GM10266 (cell line): ENCODE measurements at regions not wholly inside any gene's neighbourhood (a gene's known extent, or its start where the extent isn't known, plus 50 kb on each side); places are given as distances from the start of the nearest gene placed in this dataset.

ENCODE experiments used
- DNase-seq: peaks from one replicate; pipeline ENCODE4 v3.0.0; 2012; ENCODE audit errors: extremely low spot score
- TF ChIP-seq, protein P1 (sequence below): IDR thresholded peaks from 2 replicates; pipeline ENCODE4 v1.5.1; 2012; ENCODE audit warnings: mild to moderate bottlenecking, low read depth; ENCODE audit not compliant: control insufficient read depth, insufficient read depth; ENCODE audit errors: missing control alignments

DNA sequence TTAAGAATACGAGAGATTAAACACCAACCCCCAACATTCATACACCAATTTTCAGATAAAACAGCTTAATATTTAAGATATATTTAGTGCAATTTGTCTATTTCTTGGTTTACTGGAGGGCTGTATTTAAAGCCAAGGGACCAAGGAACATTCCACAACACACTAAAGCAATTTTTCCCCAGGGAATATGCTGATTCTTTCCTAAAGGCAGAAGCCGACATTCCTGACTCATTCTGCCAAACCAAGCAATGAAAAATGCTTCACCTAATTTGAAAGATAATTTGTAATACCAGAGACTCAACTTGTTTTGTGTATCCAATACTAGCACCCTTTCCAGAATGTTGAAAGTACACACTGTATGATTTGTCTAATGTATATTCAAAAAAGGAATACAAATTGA, 1267.6 kb upstream of the PIK3C3 start:
- TF ChIP-seq, protein P1, sequence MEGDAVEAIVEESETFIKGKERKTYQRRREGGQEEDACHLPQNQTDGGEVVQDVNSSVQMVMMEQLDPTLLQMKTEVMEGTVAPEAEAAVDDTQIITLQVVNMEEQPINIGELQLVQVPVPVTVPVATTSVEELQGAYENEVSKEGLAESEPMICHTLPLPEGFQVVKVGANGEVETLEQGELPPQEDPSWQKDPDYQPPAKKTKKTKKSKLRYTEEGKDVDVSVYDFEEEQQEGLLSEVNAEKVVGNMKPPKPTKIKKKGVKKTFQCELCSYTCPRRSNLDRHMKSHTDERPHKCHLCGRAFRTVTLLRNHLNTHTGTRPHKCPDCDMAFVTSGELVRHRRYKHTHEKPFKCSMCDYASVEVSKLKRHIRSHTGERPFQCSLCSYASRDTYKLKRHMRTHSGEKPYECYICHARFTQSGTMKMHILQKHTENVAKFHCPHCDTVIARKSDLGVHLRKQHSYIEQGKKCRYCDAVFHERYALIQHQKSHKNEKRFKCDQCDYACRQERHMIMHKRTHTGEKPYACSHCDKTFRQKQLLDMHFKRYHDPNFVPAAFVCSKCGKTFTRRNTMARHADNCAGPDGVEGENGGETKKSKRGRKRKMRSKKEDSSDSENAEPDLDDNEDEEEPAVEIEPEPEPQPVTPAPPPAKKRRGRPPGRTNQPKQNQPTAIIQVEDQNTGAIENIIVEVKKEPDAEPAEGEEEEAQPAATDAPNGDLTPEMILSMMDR, result no peak

DNA sequence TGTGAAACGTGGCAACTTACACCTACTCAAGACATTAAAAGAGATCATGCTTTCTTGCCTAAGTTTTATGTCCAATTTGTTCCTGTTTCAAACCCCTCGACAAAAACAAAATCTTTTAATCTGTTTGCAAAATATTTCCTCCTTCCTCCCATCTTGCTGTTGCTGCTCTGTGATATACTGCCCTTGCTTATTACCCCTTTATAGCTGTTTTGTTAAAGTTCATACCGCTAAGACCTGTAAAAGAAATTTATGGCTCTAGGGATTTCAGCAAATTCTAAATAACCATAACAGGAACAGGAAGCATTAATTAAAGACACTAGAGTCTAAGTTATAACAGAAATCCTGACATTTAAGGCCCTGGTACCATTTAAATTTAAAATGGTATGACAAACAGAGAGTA, 1268.2 kb upstream of the PIK3C3 start:
- TF ChIP-seq, protein P1, result no peak
- DNase-seq, result no peak

More for the DNA sequence above, 1267.6 kb upstream of the PIK3C3 start:
- DNase-seq, result no peak

DNA sequence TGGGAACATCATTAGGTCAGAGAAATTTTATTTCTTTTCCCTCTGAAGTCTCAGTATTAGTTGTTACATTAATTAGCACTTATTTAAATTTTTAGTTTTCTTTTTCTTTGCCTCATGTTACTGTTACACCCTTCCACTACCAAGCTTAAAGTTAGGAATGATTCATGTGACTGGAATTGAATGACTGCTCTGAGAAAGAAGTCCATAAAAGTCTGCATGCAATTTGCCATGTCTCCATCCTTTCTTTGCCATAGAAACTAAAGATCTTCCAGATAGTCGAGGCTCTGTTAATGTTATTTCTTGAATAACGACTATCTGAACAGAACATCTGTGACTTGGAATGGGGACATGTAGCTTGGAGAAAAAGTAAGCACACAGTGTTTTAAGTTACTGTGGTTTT, 1269.8 kb upstream of the PIK3C3 start:
- no peak for DNase-seq
- TF ChIP-seq, protein P1, result no peak

DNA sequence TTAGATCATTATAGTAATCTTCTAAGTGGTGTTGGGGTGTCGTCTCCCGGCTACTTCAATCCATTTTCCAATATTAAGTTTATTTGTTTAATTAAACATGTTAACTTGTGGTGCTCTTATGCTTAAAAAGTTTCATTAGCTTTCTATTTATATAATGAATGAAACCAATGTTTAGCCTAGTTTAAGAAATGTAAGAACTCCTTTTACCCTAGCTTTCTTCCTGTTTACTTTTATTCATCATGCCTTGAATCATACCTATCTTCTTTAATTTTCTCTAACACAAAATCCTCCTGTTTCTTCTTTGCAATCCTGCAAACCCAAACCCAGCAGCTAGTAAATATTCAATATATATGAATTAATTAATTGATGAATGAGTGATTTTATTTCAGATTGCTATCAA, 1276.7 kb upstream of the PIK3C3 start:
- TF ChIP-seq, protein P1, result no peak
- no peak for DNase-seq

DNA sequence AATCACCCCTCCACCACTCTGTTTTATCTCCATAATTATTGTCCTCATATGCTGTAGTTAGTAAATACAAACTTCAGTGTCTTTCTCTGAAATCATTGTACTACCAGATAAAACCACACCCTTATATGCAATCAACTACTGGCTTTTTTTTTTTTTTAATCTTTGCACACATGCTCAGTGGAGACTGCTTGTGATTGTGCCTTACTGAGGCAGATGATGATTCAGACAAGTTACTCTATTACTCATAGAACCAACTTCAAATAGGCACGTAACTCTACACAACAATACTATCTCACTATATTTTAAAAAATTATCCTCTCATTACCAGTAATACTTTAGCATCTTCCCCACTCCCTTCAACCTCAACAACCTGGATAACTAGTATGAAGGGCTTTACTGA, 1278.4 kb upstream of the PIK3C3 start:
- TF ChIP-seq, protein P1, result no peak
- DNase-seq, result no peak

DNA sequence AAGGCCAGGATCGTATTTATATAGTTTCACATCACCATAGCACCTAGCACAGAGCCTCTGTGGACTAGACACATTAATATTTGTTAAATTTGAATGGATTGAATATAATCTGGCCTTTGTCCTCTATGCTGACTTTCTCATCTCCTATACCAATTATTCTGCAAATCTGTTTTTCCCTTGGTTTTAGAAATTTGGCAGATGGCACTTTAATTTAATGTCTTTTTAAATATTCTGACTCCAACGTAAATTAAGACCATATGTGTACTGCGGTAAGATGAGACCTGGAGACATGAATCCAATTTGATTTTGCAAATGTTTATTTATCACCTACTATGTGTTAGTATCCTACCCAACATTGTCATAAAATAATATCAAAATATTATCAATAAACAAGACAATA, 1281.9 kb upstream of the PIK3C3 start:
- DNase-seq, result no peak
- TF ChIP-seq, protein P1, result no peak

DNA sequence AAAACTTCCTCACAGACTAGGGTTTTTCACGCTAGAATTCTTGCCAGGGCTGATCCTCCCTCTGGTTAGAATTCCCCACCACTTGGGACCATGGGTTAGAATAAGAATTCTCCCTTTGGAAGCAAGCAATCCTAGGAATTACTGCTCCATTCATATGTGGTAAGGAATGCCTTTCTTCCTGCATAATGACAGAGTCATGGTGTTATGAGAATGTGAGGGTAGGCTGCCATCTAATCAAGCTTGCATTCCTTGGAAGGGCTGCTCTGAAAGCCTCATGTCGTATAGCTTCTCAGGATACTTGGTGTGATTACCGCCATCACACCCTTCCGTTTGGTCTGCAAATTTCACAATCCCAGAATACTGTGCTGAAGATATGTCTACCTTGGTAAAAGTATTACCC, 1282.4 kb upstream of the PIK3C3 start:
- DNase-seq, result no peak
- TF ChIP-seq, protein P1, result no peak
